Right lobe of liver (tissue), 6 donors: ENCODE measurements at regions not wholly inside any gene's neighbourhood (a gene's known extent, or its start where the extent isn't known, plus 50 kb on each side); places are given as distances from the start of the nearest gene placed in this dataset.
"Not testable (repeated sequence)": the region's sequence is repeated elsewhere in the genome, so short reads cannot be mapped to it uniquely, and the experiment has no call there.

ENCODE experiments used
- ATAC-seq, 4 donors: fragments of 200-7000 bp; cut with Tn5 transposase; one replicate each; pipeline ENCODE4 v1.9.1; 2020; ENCODE audit warnings: mild to moderate bottlenecking in 4 of 4, moderate library complexity in 4 of 4
- DNase-seq, 3 donors: peaks; one replicate each; pipeline ENCODE4 v3.0.0-alpha.2; 2020
- H3K27ac ChIP-seq, 3 donors: fragments of 200-600 bp; one replicate each; pipeline ENCODE4 v1.8.0; 2022
- H3K27me3 ChIP-seq, 2 donors: fragments of 200-600 bp; one replicate each; pipeline ENCODE4 v1.8.0; 2022
- H3K36me3 ChIP-seq, 4 donors: fragments of 200-600 bp; sonication (generic) in 1 of 4; one replicate each; pipeline versions ENCODE4 v1.5.1 to v1.8.0; 2017 to 2022; ENCODE audit warnings: control low read depth in 1 of 4
- H3K4me1 ChIP-seq, 4 donors: fragments of 200-600 bp; sonication (generic) in 1 of 4; one replicate each; pipeline versions ENCODE4 v1.5.1 to v1.8.0; 2017 to 2022; ENCODE audit warnings: control low read depth in 1 of 4
- H3K4me3 ChIP-seq, 3 donors: fragments of 200-600 bp; one replicate each; pipeline ENCODE4 v1.8.0; 2022
- H3K9me3 ChIP-seq, 4 donors: fragments of 200-600 bp; sonication (generic) in 1 of 4; one replicate each; pipeline versions ENCODE4 v1.5.1 to v1.8.0; 2017 to 2022; ENCODE audit warnings: control low read depth in 1 of 4
- POLR2A ChIP-seq: fragments of 450-650 bp; IDR thresholded peaks from one replicate; pipeline ENCODE4 v1.6.1; 2017; ENCODE audit warnings: antibody characterized with exemption, mild to moderate bottlenecking
- WGBS: methylation state at CpG from one replicate; pipeline ENCODE4 v1.1.6; 2018; ENCODE audit warnings: low coverage, low lambda C conversion rate; ENCODE audit not compliant: insufficient coverage; ENCODE audit errors: missing lambda C conversion rate; 5-methylcytosine and 5-hydroxymethylcytosine counted together
- intact Hi-C, 2 donors: fragments of 100-400 bp; cut with DNase I; formaldehyde crosslinking; loops; one replicate each; pipeline versions ENCODE4 v1.11.2 to v1.14.1; 2022
- TF ChIP-seq, protein P1 (sequence below), 4 donors: fragments of 200-600 bp in 3 of 4; fragments of 450-650 bp in 1 of 4; IDR thresholded peaks; one replicate each; pipeline versions ENCODE4 v1.5.1 to v1.8.0; 2016 to 2022; ENCODE audit warnings: antibody characterized with exemption in 4 of 4, mild to moderate bottlenecking in 2 of 4
- donor health status: DM: no; HTN: yes; CAD: no.
- donor health status: DM: no; HTN: no; CAD: no.
- donor health status: DM: no; HTN: no; CAD: no.
- donor health status: DM: no; HTN: yes; CAD: no.
- donor health status: DM: no; HTN: yes; CAD: no.

DNA sequence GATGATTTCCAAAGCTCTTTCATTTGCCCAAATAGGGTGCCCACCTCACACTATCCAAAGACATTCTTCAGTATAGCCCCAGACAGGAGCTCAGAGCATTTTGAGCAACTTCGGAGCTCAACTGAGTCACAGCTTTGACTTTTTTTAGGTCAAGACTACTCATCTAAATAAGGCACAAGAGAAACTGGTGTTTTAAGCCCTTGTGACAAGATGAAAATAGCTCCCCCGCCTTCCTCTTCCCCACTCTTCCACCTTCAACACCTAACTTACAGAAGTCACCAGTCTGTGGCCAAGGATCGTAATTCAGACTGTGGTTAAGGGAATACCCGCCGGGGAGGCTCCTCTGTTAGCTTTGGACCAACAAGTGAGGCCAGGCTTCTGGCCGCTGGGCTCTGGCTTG is 60.4 kb upstream of the CA12 start:
- 90% methylated on average over 2 of the region's 6 CpGs for WGBS
- Histone ChIP-seq H3K4me3 (no peak overlapping the region), H3K36me3 (no peaks in the 10 kb centered on the region), H3K27ac (no peak overlapping the region), H3K9me3 (no peaks in the 10 kb centered on the region), H3K27me3 (no peaks in the 10 kb centered on the region), H3K4me1 (peaks cover 0 to 14% (median 6%) of the 10 kb centered on the region in 4 donors)
- ATAC-seq (no peak), DNase-seq (no peak)
- intact Hi-C loops: no loop called here
- TF ChIP-seq, protein P1, sequence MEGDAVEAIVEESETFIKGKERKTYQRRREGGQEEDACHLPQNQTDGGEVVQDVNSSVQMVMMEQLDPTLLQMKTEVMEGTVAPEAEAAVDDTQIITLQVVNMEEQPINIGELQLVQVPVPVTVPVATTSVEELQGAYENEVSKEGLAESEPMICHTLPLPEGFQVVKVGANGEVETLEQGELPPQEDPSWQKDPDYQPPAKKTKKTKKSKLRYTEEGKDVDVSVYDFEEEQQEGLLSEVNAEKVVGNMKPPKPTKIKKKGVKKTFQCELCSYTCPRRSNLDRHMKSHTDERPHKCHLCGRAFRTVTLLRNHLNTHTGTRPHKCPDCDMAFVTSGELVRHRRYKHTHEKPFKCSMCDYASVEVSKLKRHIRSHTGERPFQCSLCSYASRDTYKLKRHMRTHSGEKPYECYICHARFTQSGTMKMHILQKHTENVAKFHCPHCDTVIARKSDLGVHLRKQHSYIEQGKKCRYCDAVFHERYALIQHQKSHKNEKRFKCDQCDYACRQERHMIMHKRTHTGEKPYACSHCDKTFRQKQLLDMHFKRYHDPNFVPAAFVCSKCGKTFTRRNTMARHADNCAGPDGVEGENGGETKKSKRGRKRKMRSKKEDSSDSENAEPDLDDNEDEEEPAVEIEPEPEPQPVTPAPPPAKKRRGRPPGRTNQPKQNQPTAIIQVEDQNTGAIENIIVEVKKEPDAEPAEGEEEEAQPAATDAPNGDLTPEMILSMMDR (IDR thresholded peaks at IDR 0.05): no peak
- no peak for TF ChIP-seq POLR2A

DNA sequence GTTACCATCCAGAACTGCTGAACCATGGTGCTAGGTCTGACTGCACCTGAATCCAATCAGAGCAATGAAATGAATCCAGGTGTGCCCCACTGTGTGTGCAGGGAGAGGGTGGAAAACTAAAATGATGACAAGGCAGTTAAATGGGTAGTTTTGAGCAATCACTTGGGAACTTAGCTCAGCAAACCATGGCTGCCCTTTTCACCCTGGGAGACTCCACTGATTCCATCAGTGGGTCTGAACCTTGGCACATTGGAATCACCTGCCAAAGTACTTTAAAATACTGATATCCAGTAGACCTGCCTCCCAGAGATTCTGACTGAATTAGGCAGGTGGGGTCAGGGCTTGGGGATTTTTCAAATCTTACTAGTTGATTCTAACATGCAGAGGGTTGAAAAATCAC is 59.8 kb upstream of the USP3 start:
- Histone ChIP-seq H3K36me3 (no peaks in the 10 kb centered on the region), H3K9me3 (no peaks in the 10 kb centered on the region), H3K27me3 (no peaks in the 10 kb centered on the region), H3K4me3 (no peak overlapping the region), H3K4me1 (peaks cover 0 to 21% (median 6%) of the 10 kb centered on the region in 4 donors), H3K27ac (peak overlapping the region in 1 of 3 donors; percentile 41)
- intact Hi-C loops: no loop called here
- DNase-seq (peak in 1 of 3 donors; percentile 78), ATAC-seq (peak; percentile 78 to 86 (median 80))
- TF ChIP-seq POLR2A: no peak
- TF ChIP-seq, protein P1 (IDR thresholded peaks at IDR 0.05): no peak

DNA sequence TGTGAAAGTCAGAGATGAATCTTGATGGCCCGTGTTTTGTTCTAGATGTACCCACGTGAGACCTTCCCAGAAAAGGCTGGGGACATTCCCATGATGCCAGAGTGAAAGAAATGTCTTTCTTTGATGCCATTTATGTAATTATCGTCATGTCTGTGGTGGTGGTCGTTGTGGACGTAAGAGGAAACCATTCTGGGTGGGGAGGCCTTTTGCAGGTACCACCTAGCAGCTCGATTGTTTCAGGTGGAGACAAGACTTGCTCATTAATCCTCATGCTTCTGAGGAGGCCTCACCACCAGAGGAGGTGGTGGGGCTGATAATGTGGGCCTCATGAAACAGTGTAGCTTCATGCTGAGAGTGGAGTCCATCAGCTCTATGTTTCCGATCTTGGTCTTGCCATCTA is 58.1 kb upstream of the USP3 start:
- Histone ChIP-seq H3K27ac (no peak overlapping the region), H3K9me3 (no peaks in the 10 kb centered on the region), H3K27me3 (no peaks in the 10 kb centered on the region), H3K4me3 (no peak overlapping the region), H3K4me1 (peaks cover 0 to 27% (median 6%) of the 10 kb centered on the region in 4 donors), H3K36me3 (no peaks in the 10 kb centered on the region)
- no peak for DNase-seq
- intact Hi-C loops: no loop called here
- 92% methylated on average over 5 of the region's 7 CpGs for WGBS
- no peak for TF ChIP-seq POLR2A
- TF ChIP-seq, protein P1 (IDR thresholded peaks at IDR 0.05): no peak
- ATAC-seq: no peak

DNA sequence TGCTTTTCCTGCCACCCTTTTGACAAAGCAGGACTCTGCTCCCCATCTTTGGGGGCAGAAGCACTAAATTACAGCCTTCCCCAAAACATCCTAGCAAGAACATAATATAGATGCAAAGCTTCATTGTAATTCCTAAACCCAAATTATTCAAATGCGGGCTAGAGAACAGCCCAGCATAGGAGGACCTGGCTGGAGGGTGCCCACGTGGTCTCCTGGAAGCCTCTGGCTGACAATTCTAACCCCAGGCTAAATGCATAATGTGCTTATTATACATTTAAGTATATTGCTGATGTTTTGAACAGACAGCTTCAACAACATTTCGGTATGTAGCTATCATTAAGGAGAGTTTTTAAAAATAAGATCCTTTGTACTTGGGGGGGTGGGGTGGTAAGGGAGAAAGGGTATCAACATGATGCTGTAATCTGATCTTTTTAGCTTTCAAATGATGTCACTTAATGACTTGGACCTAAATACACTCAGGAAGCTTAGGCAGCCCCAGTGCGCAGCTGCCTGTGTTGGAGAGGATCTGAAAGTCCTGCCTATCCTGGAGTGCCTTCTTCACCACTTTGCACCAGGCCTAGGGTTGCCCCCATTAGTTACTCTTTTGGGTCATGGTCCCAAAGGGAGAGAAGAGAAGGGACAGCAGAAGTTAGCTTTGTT is 57.2 kb upstream of the USP3 start:
- no peak overlapping the region for H3K4me3 ChIP-seq
- intact Hi-C loops: no loop called here
- H3K27ac ChIP-seq: no peak overlapping the region
- WGBS: 96% methylated on average over 3 of the region's 4 CpGs
- H3K36me3 ChIP-seq: no peaks in the 10 kb centered on the region
- TF ChIP-seq, protein P1 (IDR thresholded peaks at IDR 0.05): no peak
- TF ChIP-seq POLR2A: no peak
- H3K9me3 ChIP-seq: no peaks in the 10 kb centered on the region
- H3K27me3 ChIP-seq: no peaks in the 10 kb centered on the region
- ATAC-seq (no peak), DNase-seq (no peak)
- peaks cover 0 to 27% (median 6%) of the 10 kb centered on the region in 4 donors for H3K4me1 ChIP-seq

DNA sequence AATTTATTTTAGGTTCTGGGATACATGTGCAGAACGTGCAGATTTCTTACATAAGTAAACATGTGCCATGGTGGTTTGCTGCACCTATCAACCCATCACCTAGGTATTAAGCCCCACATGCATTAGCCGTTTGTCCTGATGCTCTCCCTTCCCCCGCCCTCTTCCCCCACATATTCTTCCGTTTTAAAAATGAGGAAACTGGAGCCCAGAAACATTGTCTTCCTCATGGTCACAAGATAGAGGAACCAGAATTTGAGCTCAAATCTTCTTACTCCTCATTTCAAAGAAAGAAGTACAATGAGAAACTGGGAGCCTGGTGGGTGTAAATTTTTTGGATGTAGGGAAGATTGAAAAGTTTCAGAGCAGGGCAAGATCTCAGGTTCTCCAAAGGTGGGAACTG is 56.1 kb upstream of the USP3 start:
- Histone ChIP-seq H3K9me3 (no peaks in the 10 kb centered on the region), H3K27me3 (no peaks in the 10 kb centered on the region), H3K4me3 (no peak overlapping the region), H3K36me3 (no peaks in the 10 kb centered on the region), H3K27ac (peak overlapping the region in 2 of 3 donors; percentile 19 to 71), H3K4me1 (peaks cover 0 to 27% (median 6%) of the 10 kb centered on the region in 4 donors)
- ATAC-seq: no peak
- 61% methylated on average over 4 of the region's 4 CpGs for WGBS
- intact Hi-C loops: no loop called here
- no peak for TF ChIP-seq POLR2A
- TF ChIP-seq, protein P1 (IDR thresholded peaks at IDR 0.05): no peak
- DNase-seq: no peak

DNA sequence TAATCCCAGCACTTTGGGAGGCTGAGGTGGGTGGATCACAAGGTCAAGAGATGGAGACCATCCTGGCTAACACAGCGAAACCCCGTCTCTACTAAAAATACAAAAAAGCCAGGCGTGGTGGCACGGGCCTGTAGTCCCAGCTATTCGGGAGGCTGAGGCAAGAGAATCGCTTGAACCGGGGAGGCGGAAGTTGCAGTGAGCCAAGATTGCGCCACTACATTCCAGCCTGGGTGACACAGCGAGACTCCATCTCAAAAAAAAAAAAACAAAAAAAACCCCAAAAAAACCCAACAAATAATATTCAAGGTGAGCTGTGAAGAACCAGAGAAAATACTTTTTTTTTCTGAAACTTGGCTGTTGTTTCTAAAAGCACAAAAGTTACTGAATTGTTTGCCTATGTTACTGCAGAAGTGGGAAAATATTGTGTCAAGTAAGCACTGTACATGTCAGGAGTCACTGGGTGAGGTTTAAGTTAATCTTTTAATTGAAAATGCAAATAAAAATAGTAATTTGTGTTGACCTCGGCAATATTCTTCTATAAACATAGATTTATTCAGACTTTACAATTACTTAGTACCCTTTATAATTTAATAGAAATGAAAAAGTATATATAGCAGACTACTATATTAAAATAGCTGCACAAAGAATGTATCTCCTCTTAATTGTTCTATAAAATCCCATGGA is 55.4 kb upstream of the USP3 start:
- H3K27me3 ChIP-seq, intact Hi-C loops, ATAC-seq, H3K36me3 ChIP-seq, H3K4me3 ChIP-seq, H3K9me3 ChIP-seq: not testable (repeated sequence)
- Histone ChIP-seq H3K27ac (peak overlapping the region; percentile 4 to 71 (median 19)), H3K4me1 (peaks cover 0 to 26% (median 5%) of the 10 kb centered on the region in 4 donors)
- DNase-seq: peak in 2 of 3 donors; percentile 44 to 68
- 41% methylated on average over 11 of the region's 11 CpGs for WGBS
